C4-2B (cell line): ENCODE measurements at regions not wholly inside any gene's neighbourhood (a gene's known extent, or its start where the extent isn't known, plus 50 kb on each side); places are given as distances from the start of the nearest gene placed in this dataset.

Source experiments
- CTCF ChIP-seq: fragments of 450-650 bp; conservative IDR thresholded peaks from 2 replicates; pipeline ENCODE4 v1.5.1; 2017; ENCODE audit warnings: mild to moderate bottlenecking
- ZFX ChIP-seq: fragments of 450-650 bp; IDR thresholded peaks from 2 replicates; pipeline ENCODE4 v1.6.1; 2017

GRCh38 chr2:71882236-71882946 lies 265.3 kb downstream of the CYP26B1 start:
- TF ChIP-seq CTCF: no peak
- no peak for TF ChIP-seq ZFX
